Liver (tissue), 3 donors: ENCODE measurements at regions not wholly inside any gene's neighbourhood (a gene's known extent, or its start where the extent isn't known, plus 50 kb on each side); places are given as distances from the start of the nearest gene placed in this dataset.

Source experiments
- CTCF ChIP-seq: fragments of 150-350 bp; IDR thresholded peaks from 2 replicates; pipeline ENCODE4 v1.5.1; 2017; ENCODE audit warnings: improper control_type of control experiment, low read depth, low read length; ENCODE audit not compliant: missing input control
- FOXA1 ChIP-seq: IDR thresholded peaks from 2 replicates; pipeline ENCODE4 v1.6.1; 2016; ENCODE audit warnings: antibody characterized with exemption
- GABPA ChIP-seq, 2 donors: IDR thresholded peaks in 1 of 2; conservative IDR thresholded peaks in 1 of 2; 2 replicates each; pipeline ENCODE4 v1.6.1; 2016; ENCODE audit warnings: antibody characterized with exemption in 2 of 2, mild to moderate bottlenecking in 1 of 2, moderate library complexity in 1 of 2
- JUND ChIP-seq, 2 donors: IDR thresholded peaks; 2 replicates each; pipeline ENCODE4 v1.6.1; 2016; ENCODE audit warnings: antibody characterized with exemption in 2 of 2
- MAX ChIP-seq: IDR thresholded peaks from 2 replicates; pipeline ENCODE4 v1.6.1; 2016; ENCODE audit warnings: antibody characterized with exemption
- RAD21 ChIP-seq, 2 donors: IDR thresholded peaks; 2 replicates each; pipeline ENCODE4 v1.6.1; 2016; ENCODE audit warnings: antibody characterized with exemption in 2 of 2, mild to moderate bottlenecking in 2 of 2
- REST ChIP-seq: IDR thresholded peaks from 2 replicates; pipeline ENCODE4 v1.6.1; 2016; ENCODE audit warnings: antibody characterized with exemption, mild to moderate bottlenecking
- RXRA ChIP-seq, 2 donors: IDR thresholded peaks; 2 replicates each; pipeline ENCODE4 v1.6.1; 2017 to 2018; ENCODE audit warnings: antibody characterized with exemption in 2 of 2, mild to moderate bottlenecking in 1 of 2
- SP1 ChIP-seq: IDR thresholded peaks from 2 replicates; pipeline ENCODE4 v1.6.1; 2018; ENCODE audit warnings: antibody characterized with exemption, mild to moderate bottlenecking
- TAF1 ChIP-seq: conservative IDR thresholded peaks from 2 replicates; pipeline ENCODE4 v1.6.1; 2016; ENCODE audit warnings: antibody characterized with exemption, mild to moderate bottlenecking
- YY1 ChIP-seq: IDR thresholded peaks from 2 replicates; pipeline ENCODE4 v1.6.1; 2016; ENCODE audit warnings: antibody characterized with exemption, mild to moderate bottlenecking
- donor health status: healthy.
- donor health status: healthy.

- TF ChIP-seq CTCF (no peak), RAD21 (IDR thresholded peaks at IDR 0.05) (no peak), YY1 (no peak), SP1 (no peak), TAF1 (no peak), MAX (no peak), GABPA (IDR thresholded peaks at IDR 0.05 in 1 of 2, conservative IDR thresholded peaks at IDR 0.05 in 1 of 2) (no peak), RXRA (IDR thresholded peaks at IDR 0.05) (no peak), JUND (IDR thresholded peaks at IDR 0.05) (no peak), FOXA1 (no peak), REST (no peak)
These were observed 82.0 kb upstream of the MROH9 start for GRCh38 chr1:170853302-170853701.
